ENCODE measurements at regions not wholly inside any gene's neighbourhood (a gene's known extent, or its start where the extent isn't known, plus 50 kb on each side); places are given as distances from the start of the nearest gene placed in this dataset.
"Not testable (repeated sequence)": the region's sequence is repeated elsewhere in the genome, so short reads cannot be mapped to it uniquely, and the experiment has no call there.

- TF ChIP-seq POLR2A, CTCF (IDR thresholded peaks at IDR 0.05): not testable (repeated sequence)
Observed at GRCh38 chr2:208811885-208812284, 405.3 kb downstream of the PTH2R start.

Data from uterus (tissue), 2 donors.